ENCODE measurements at regions not wholly inside any gene's neighbourhood (a gene's known extent, or its start where the extent isn't known, plus 50 kb on each side); places are given as distances from the start of the nearest gene placed in this dataset.

GRCh38 chr1:18021242-18021641 lies 86.4 kb upstream of the IGSF21 start:
- DNase-seq = no peak

GRCh38 chr1:18032172-18032859 lies 75.3 kb upstream of the IGSF21 start:
- no peak for DNase-seq

GRCh38 chr1:18035145-18035544 lies 72.5 kb upstream of the IGSF21 start:
- no peak for DNase-seq

GRCh38 chr1:18037651-18038050 lies 69.9 kb upstream of the IGSF21 start:
- DNase-seq = no peak

- no peak for DNase-seq
Measured at GRCh38 chr1:18038051-18038450, 69.5 kb upstream of the IGSF21 start.

GRCh38 chr1:18039102-18039501 lies 68.5 kb upstream of the IGSF21 start:
- no peak for DNase-seq

- no peak for DNase-seq
Measured at GRCh38 chr1:18041102-18041501, 66.5 kb upstream of the IGSF21 start.

GRCh38 chr1:18041685-18042355 lies 65.8 kb upstream of the IGSF21 start:
- no peak for DNase-seq

GRCh38 chr1:18043871-18044270 lies 63.7 kb upstream of the IGSF21 start:
- DNase-seq = no peak

GRCh38 chr1:18045203-18045602 lies 62.4 kb upstream of the IGSF21 start:
- DNase-seq = no peak

- no peak for DNase-seq
Measured at GRCh38 chr1:18045621-18046020, 62.0 kb upstream of the IGSF21 start.

GRCh38 chr1:18047122-18047521 lies 60.5 kb upstream of the IGSF21 start:
- DNase-seq = no peak

- DNase-seq = no peak
Measured at GRCh38 chr1:18049228-18049627, 58.4 kb upstream of the IGSF21 start.

GRCh38 chr1:18052671-18053070 lies 54.9 kb upstream of the IGSF21 start:
- no peak for DNase-seq

GRCh38 chr1:18055156-18055555 lies 52.4 kb upstream of the IGSF21 start:
- no peak for DNase-seq

- no peak for DNase-seq
Measured at GRCh38 chr1:18056545-18056944, 51.1 kb upstream of the IGSF21 start.

- no peak for DNase-seq
Measured at GRCh38 chr1:18057623-18058022, 50.0 kb upstream of the IGSF21 start.

Data from COR-L47 (cell line).